HepG2 (cell line): ENCODE measurements at regions not wholly inside any gene's neighbourhood (a gene's known extent, or its start where the extent isn't known, plus 50 kb on each side); places are given as distances from the start of the nearest gene placed in this dataset.

Experiments used
- CHD2 ChIP-seq: IDR thresholded peaks from 2 replicates; pipeline ENCODE4 v1.6.1; 2011; ENCODE audit warnings: low read depth, low read length, improper control_type of control experiment
- FOXA1 ChIP-seq, 2 experiments: fragments of 450-650 bp in 1 of 2; sonication (generic) in 1 of 2; formaldehyde crosslinking in 1 of 2; IDR thresholded peaks; 2 replicates each; pipeline versions ENCODE4 v1.4.0 to v1.6.1; 2016 to 2020; ENCODE audit warnings: missing genetic modification reagents in 1 of 2
- IRF9 ChIP-seq: sonication (generic); formaldehyde crosslinking; IDR thresholded peaks from 2 replicates; pipeline ENCODE4 v1.8.0; 2022; ENCODE audit warnings: missing genetic modification reagents, mild to moderate bottlenecking, borderline replicate concordance
- KDM6A ChIP-seq: IDR thresholded peaks from 2 replicates; pipeline ENCODE4 v1.6.1; 2016; ENCODE audit warnings: low read depth
- MLXIP ChIP-seq: sonication (generic); formaldehyde crosslinking; IDR thresholded peaks from 2 replicates; pipeline ENCODE4 v1.9.0; 2021; ENCODE audit warnings: missing genetic modification reagents, borderline replicate concordance
- NR0B2 ChIP-seq: sonication (generic); formaldehyde crosslinking; IDR thresholded peaks from 2 replicates; pipeline ENCODE4 v1.4.0; 2020; ENCODE audit warnings: mild to moderate bottlenecking, missing genetic modification reagents
- NR1H2 ChIP-seq: sonication (generic); formaldehyde crosslinking; IDR thresholded peaks from 2 replicates; pipeline ENCODE4 v1.8.1; 2022; ENCODE audit warnings: low read depth, missing genetic modification reagents, borderline replicate concordance
- NR3C1 ChIP-seq: sonication (generic); formaldehyde crosslinking; IDR thresholded peaks from 2 replicates; pipeline ENCODE4 v1.4.0; 2020; ENCODE audit warnings: missing genetic modification reagents
- PCBP2 ChIP-seq: fragments of 200-400 bp; formaldehyde crosslinking; optimal IDR thresholded peaks from 2 replicates; pipeline ENCODE3; 2018; ENCODE audit warnings: low read length, low read depth; ENCODE audit not compliant: poor library complexity, severe bottlenecking
- PLSCR1 ChIP-seq: sonication (generic); formaldehyde crosslinking; IDR thresholded peaks from 2 replicates; pipeline ENCODE4 v1.5.0; 2020; ENCODE audit warnings: missing genetic modification reagents, mild to moderate bottlenecking, borderline replicate concordance
- RBFOX2 ChIP-seq: fragments of 200-400 bp; formaldehyde crosslinking; IDR thresholded peaks from 2 replicates; pipeline ENCODE4 v1.6.1; 2017; ENCODE audit warnings: low read depth, mild to moderate bottlenecking, low read length
- SRSF1 ChIP-seq: fragments of 200-400 bp; formaldehyde crosslinking; optimal IDR thresholded peaks from 2 replicates; pipeline ENCODE3; 2017; ENCODE audit warnings: mild to moderate bottlenecking, low read depth, low read length, moderate library complexity
- TFE3 ChIP-seq: IDR thresholded peaks from 2 replicates; pipeline ENCODE4 v1.6.1; 2016
- TSC22D2 ChIP-seq: sonication (generic); formaldehyde crosslinking; IDR thresholded peaks from 2 replicates; pipeline ENCODE4 v1.5.1; 2020; ENCODE audit warnings: missing genetic modification reagents, mild to moderate bottlenecking, borderline replicate concordance
- ZNF513 ChIP-seq: sonication (generic); formaldehyde crosslinking; conservative IDR thresholded peaks from 2 replicates; pipeline ENCODE4 v1.5.0; 2020; ENCODE audit warnings: missing genetic modification reagents
- ZNF724P ChIP-seq: sonication (generic); formaldehyde crosslinking; IDR thresholded peaks from 2 replicates; pipeline ENCODE4 v1.8.0; 2022; ENCODE audit warnings: missing genetic modification reagents, borderline replicate concordance
- ZNF780A ChIP-seq: sonication (generic); formaldehyde crosslinking; IDR thresholded peaks from 2 replicates; pipeline ENCODE4 v1.8.0; 2022; ENCODE audit warnings: mild to moderate bottlenecking, missing genetic modification reagents, moderate library complexity
- ZNF782 ChIP-seq: sonication (generic); formaldehyde crosslinking; IDR thresholded peaks from 2 replicates; pipeline ENCODE4 v1.4.0; 2020; ENCODE audit warnings: missing genetic modification reagents, mild to moderate bottlenecking, borderline replicate concordance
- ZNF784 ChIP-seq: sonication (generic); formaldehyde crosslinking; IDR thresholded peaks from 2 replicates; pipeline ENCODE4 v1.5.1; 2020; ENCODE audit warnings: missing genetic modification reagents, mild to moderate bottlenecking, borderline replicate concordance
- ZNF816 ChIP-seq: sonication (generic); formaldehyde crosslinking; IDR thresholded peaks from 2 replicates; pipeline ENCODE4 v1.8.0; 2022; ENCODE audit warnings: missing genetic modification reagents, mild to moderate bottlenecking, borderline replicate concordance

- TF ChIP-seq ZNF816 = no peak
- 0 out of 2 replicates have a peak, but pooled peaks have one; percentile 26 for TF ChIP-seq KDM6A (CRISPR knock-in tag)
- no peak for TF ChIP-seq ZNF784 (CRISPR knock-in tag)
- no peak for TF ChIP-seq NR0B2 (CRISPR knock-in tag)
- TF ChIP-seq PLSCR1 = no peak
- 0 out of 2 replicates have a peak, but pooled peaks have one; percentile 18 for TF ChIP-seq IRF9 (CRISPR knock-in tag)
- no peak for TF ChIP-seq NR3C1
- TF ChIP-seq FOXA1 (IDR thresholded peaks at IDR 0.05) = no peak
- TF ChIP-seq FOXA1 (CRISPR knock-in tag; IDR thresholded peaks at IDR 0.05) = no peak
- TF ChIP-seq TSC22D2 (CRISPR knock-in tag) = no peak
- no peak for TF ChIP-seq TFE3 (CRISPR knock-in tag)
- TF ChIP-seq RBFOX2 = peak; percentile 40; the same call in 1 of the 2 replicates
- TF ChIP-seq ZNF782 (CRISPR knock-in tag) = no peak
- no peak for TF ChIP-seq ZNF780A
- no peak for TF ChIP-seq MLXIP (CRISPR knock-in tag)
- no peak for TF ChIP-seq ZNF513 (CRISPR knock-in tag)
- TF ChIP-seq ZNF724P = no peak
- no peak for TF ChIP-seq PCBP2
- TF ChIP-seq SRSF1 = no peak
- no peak for TF ChIP-seq NR1H2
- TF ChIP-seq CHD2 = peak; percentile 98
These were observed 332.2 kb upstream of the SGCG start (continued) for GRCh38 chr13:22848539-22849052.
